ENCODE measurements at regions not wholly inside any gene's neighbourhood (a gene's known extent, or its start where the extent isn't known, plus 50 kb on each side); places are given as distances from the start of the nearest gene placed in this dataset.

DNA sequence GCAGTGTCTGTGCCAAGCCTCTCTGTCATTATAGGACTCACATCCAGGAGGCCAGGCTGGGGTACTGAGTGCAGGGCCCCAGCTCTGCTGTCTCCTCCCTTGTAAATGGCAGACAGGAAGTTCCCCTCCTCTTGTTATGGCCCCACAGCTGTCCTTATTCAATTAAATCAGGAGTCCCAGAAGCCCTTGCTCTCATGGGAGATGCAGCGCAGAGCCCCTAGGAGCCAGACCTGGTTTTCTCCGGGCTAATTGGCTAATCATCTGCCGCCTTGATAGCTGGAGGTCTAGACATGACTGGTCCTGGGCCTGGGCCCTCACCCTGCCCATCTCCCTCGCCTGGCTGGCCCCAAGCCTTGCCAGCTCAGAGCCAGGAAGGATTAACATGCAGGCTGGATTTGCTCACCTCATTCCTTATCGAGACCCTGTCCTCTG lies 172.0 kb downstream of the VEGFA start:
- TF ChIP-seq, protein P1, sequence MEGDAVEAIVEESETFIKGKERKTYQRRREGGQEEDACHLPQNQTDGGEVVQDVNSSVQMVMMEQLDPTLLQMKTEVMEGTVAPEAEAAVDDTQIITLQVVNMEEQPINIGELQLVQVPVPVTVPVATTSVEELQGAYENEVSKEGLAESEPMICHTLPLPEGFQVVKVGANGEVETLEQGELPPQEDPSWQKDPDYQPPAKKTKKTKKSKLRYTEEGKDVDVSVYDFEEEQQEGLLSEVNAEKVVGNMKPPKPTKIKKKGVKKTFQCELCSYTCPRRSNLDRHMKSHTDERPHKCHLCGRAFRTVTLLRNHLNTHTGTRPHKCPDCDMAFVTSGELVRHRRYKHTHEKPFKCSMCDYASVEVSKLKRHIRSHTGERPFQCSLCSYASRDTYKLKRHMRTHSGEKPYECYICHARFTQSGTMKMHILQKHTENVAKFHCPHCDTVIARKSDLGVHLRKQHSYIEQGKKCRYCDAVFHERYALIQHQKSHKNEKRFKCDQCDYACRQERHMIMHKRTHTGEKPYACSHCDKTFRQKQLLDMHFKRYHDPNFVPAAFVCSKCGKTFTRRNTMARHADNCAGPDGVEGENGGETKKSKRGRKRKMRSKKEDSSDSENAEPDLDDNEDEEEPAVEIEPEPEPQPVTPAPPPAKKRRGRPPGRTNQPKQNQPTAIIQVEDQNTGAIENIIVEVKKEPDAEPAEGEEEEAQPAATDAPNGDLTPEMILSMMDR (IDR thresholded peaks at IDR 0.05 in 2 of 3, conservative IDR thresholded peaks at IDR 0.05 in 1 of 3; ENCODE audit: borderline replicate concordance in 1 of 3, insufficient read depth in 1 of 3, low read depth in 2 of 3, low read length in 2 of 3): no peak
- no peak for TF ChIP-seq POLR2AphosphoS5 (IDR thresholded peaks at IDR 0.05; ENCODE audit: low read depth, low read length)
- TF ChIP-seq JUND (IDR thresholded peaks at IDR 0.05): no peak
- TF ChIP-seq MAX (IDR thresholded peaks at IDR 0.05): no peak

All from HCT116 (cell line).